A673 (cell line): ENCODE measurements at regions not wholly inside any gene's neighbourhood (a gene's known extent, or its start where the extent isn't known, plus 50 kb on each side); places are given as distances from the start of the nearest gene placed in this dataset.

Experiments used
- BruUV-seq: library from RNA; stranded (reverse); fragments of 400-500 nt; replicated peaks from 2 replicates; lab custom pipeline; 2021; lab: Mats Ljungman, UMichigan
- CTCF ChIA-PET: fragments of 300-600 bp; sonication (Branson Sonifier 250); formaldehyde crosslinking; loops from one replicate; lab custom pipeline; 2022; ENCODE audit warnings: antibody characterized with exemption; lab: Charles Lee
- POLR2A ChIA-PET: fragments of 300-600 bp; sonication (Branson Sonifier 250); formaldehyde crosslinking; loops from one replicate; lab custom pipeline; 2022; ENCODE audit warnings: antibody characterized with exemption; ENCODE audit not compliant: low non-redundant PET; lab: Charles Lee
- DNase-seq: peaks from one replicate; pipeline ENCODE4 v3.0.0-alpha.2; 2015; ENCODE audit warnings: low spot score
- H3K27ac ChIP-seq: fragments of 200-600 bp; sonication (generic); 2 replicates; pipeline ENCODE4 v1.5.1; 2016; ENCODE audit warnings: mixed run types, low read depth, mild to moderate bottlenecking, mixed read lengths, antibody characterized with exemption, low read length; ENCODE audit not compliant: poor library complexity, severe bottlenecking
- H3K27me3 ChIP-seq: fragments of 200-600 bp; sonication (generic); replicated peaks from 2 replicates; pipeline ENCODE4 v1.6.1; 2017; ENCODE audit warnings: mixed run types, low read depth, mild to moderate bottlenecking, mixed read lengths, antibody characterized with exemption, low read length; ENCODE audit not compliant: insufficient read depth, poor library complexity
- H3K36me3 ChIP-seq: fragments of 200-600 bp; sonication (generic); 2 replicates; pipeline ENCODE4 v1.6.1; 2016; ENCODE audit warnings: mixed run types, mild to moderate bottlenecking, mixed read lengths, antibody characterized with exemption, low read length; ENCODE audit not compliant: insufficient read depth, poor library complexity, severe bottlenecking
- H3K4me1 ChIP-seq: fragments of 200-600 bp; sonication (generic); 2 replicates; pipeline ENCODE4 v1.6.1; 2017; ENCODE audit warnings: mixed run types, mild to moderate bottlenecking, mixed read lengths, antibody characterized with exemption, low read length; ENCODE audit not compliant: insufficient read depth, poor library complexity, severe bottlenecking
- H3K4me3 ChIP-seq: fragments of 200-600 bp; sonication (generic); 2 replicates; pipeline ENCODE4 v1.5.1; 2016; ENCODE audit warnings: low read depth, mixed run types, mild to moderate bottlenecking, mixed read lengths, low read length; ENCODE audit not compliant: poor library complexity, severe bottlenecking
- H3K9me3 ChIP-seq: fragments of 200-600 bp; sonication (generic); 2 replicates; pipeline ENCODE4 v1.6.1; 2016; ENCODE audit warnings: mixed run types, low read depth, mild to moderate bottlenecking, mixed read lengths, antibody characterized with exemption, low read length; ENCODE audit not compliant: poor library complexity, severe bottlenecking
- EZH2 ChIP-seq: fragments of 200-600 bp; sonication (generic); IDR thresholded peaks from 2 replicates; pipeline ENCODE4 v1.6.1; 2017; ENCODE audit warnings: borderline replicate concordance, low read depth, mild to moderate bottlenecking, mixed read lengths, antibody characterized with exemption, low read length; ENCODE audit not compliant: poor library complexity, severe bottlenecking
- intact Hi-C: fragments of 100-400 bp; cut with micrococcal nuclease; formaldehyde crosslinking; loops from one replicate; pipeline ENCODE4 v1.10.0; 2022; ENCODE audit not compliant: unreplicated experiment
- TF ChIP-seq, protein P1 (sequence below): fragments of 300-800, 200-600 bp; sonication (generic); conservative IDR thresholded peaks from 2 replicates; pipeline ENCODE4 v1.5.1; 2017; ENCODE audit warnings: low read depth, mild to moderate bottlenecking, antibody characterized with exemption, low read length, moderate library complexity, mixed read lengths

DNA sequence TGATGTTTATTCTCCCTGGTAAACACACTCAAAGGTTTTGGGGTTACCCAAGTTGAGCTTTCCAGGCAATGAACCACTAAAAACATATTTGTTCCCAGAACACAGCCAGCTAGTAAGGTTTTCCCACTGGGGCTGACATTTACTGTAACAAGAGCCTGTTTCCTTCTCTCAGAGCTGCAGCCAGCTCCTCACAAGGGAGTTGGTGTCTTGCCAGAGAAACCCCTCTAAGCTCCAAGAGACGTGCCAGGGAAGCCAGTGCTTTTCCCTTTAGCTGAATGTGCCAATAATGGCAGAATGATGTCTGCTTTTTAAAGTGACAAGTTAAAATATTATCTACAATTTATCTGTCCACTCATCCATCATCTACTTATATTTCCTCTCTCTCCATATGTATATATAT, 170.8 kb upstream of the RBFOX1 start:
- no peaks in the 10 kb centered on the region for H3K27me3 ChIP-seq
- H3K27ac ChIP-seq = no peak overlapping the region
- H3K4me3 ChIP-seq = no peak overlapping the region
- ChIA-PET POLR2A (no interaction called here), CTCF (no interaction called here)
- DNase-seq = no peak
- H3K4me1 ChIP-seq = no peaks in the 10 kb centered on the region
- no peak for TF ChIP-seq EZH2
- TF ChIP-seq, protein P1, sequence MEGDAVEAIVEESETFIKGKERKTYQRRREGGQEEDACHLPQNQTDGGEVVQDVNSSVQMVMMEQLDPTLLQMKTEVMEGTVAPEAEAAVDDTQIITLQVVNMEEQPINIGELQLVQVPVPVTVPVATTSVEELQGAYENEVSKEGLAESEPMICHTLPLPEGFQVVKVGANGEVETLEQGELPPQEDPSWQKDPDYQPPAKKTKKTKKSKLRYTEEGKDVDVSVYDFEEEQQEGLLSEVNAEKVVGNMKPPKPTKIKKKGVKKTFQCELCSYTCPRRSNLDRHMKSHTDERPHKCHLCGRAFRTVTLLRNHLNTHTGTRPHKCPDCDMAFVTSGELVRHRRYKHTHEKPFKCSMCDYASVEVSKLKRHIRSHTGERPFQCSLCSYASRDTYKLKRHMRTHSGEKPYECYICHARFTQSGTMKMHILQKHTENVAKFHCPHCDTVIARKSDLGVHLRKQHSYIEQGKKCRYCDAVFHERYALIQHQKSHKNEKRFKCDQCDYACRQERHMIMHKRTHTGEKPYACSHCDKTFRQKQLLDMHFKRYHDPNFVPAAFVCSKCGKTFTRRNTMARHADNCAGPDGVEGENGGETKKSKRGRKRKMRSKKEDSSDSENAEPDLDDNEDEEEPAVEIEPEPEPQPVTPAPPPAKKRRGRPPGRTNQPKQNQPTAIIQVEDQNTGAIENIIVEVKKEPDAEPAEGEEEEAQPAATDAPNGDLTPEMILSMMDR = no peak
- no peaks in the 10 kb centered on the region for H3K36me3 ChIP-seq
- intact Hi-C loops = no loop called here
- H3K9me3 ChIP-seq = no peaks in the 10 kb centered on the region
- no TSS peak for BruUV-seq

DNA sequence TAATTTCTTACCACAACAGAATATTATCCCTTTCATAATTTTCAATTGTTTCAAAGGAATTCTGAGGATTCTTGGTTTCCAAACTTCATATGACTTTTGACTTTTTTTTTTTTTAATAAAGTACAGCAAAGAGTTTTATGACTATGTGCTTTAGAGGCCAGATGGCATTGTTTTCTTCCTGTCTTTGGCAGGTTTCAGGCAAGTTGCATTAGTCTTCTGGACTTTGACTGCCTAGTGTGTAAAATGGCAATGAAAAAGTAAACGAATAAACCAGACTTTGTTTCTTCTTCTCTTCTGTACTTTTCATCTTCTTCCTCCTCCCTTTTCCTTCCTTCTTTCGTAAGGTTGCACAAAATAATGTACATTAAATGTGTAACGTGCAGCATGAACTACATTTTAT, 172.6 kb upstream of the RBFOX1 start:
- Histone ChIP-seq H3K4me1 (no peaks in the 10 kb centered on the region), H3K27ac (no peak overlapping the region), H3K4me3 (no peak overlapping the region), H3K36me3 (no peaks in the 10 kb centered on the region), H3K9me3 (no peaks in the 10 kb centered on the region), H3K27me3 (no peaks in the 10 kb centered on the region)
- TF ChIP-seq EZH2 = no peak
- TF ChIP-seq, protein P1 = no peak
- POLR2A ChIA-PET = no interaction called here
- no TSS peak for BruUV-seq
- intact Hi-C loops = no loop called here
- DNase-seq = no peak
- CTCF ChIA-PET = no interaction called here

DNA sequence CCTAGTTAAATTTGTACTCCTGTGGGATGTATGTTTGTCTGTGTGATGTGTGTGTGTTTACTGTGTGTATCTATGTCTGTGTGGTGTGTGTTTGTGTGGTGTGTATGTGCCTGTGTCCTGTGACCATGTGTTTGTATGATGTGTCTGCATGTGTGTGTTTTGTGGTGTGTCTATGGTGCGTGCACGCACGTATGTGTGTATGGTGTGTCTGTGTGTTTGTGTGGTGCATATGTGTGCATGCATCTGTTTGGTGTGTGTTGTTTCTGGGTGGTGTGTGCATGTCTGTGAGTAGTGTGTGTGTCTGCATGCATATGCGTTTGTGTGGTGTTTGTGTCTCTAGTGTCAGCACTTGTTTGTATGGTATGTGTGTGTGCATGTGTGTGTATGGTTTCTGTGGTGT, 174.2 kb upstream of the RBFOX1 start:
- no peak for DNase-seq
- H3K4me3 ChIP-seq = no peak overlapping the region
- no peaks in the 10 kb centered on the region for H3K27me3 ChIP-seq
- BruUV-seq = no TSS peak
- no peaks in the 10 kb centered on the region for H3K9me3 ChIP-seq
- CTCF ChIA-PET = no interaction called here
- H3K4me1 ChIP-seq = no peaks in the 10 kb centered on the region
- TF ChIP-seq EZH2 = no peak
- TF ChIP-seq, protein P1 = no peak
- POLR2A ChIA-PET = no interaction called here
- H3K27ac ChIP-seq = no peak overlapping the region
- intact Hi-C loops = no loop called here
- no peaks in the 10 kb centered on the region for H3K36me3 ChIP-seq
